ENCODE measurements at regions not wholly inside any gene's neighbourhood (a gene's known extent, or its start where the extent isn't known, plus 50 kb on each side); places are given as distances from the start of the nearest gene placed in this dataset.

- Histone ChIP-seq H3K27me3 (ENCODE audit: control insufficient read depth, insufficient read depth, low read length, poor library complexity, severe bottlenecking) (no peaks in the 10 kb centered on the region), H3K4me1 (ENCODE audit: control insufficient read depth, insufficient read depth, low read length) (no peaks in the 10 kb centered on the region), H3K27ac (ENCODE audit: insufficient read depth, low read depth, low read length, poor library complexity, severe bottlenecking) (no peak overlapping the region), H3K4me3 (ENCODE audit: insufficient read depth, low read depth, low read length) (no peak overlapping the region), H3K9me3 (ENCODE audit: control insufficient read depth, low read length) (no peaks in the 10 kb centered on the region), H3K36me3 (ENCODE audit: control insufficient read depth, insufficient read depth, low read length) (no peaks in the 10 kb centered on the region)
- 91 to 93% methylated on average over 13 of the region's 13 CpGs for WGBS, 2 experiments
Observed at GRCh38 chr2:4964001-4964540, 728.1 kb upstream of the SOX11 start.

- no peak overlapping the region for H3K27ac ChIP-seq (ENCODE audit: insufficient read depth, low read depth, low read length, poor library complexity, severe bottlenecking)
Observed at GRCh38 chr2:4964579-4964978, 727.6 kb upstream of the SOX11 start.

GRCh38 chr2:4965556-4966320, 726.4 kb upstream of the SOX11 start:
- WGBS, 2 experiments = 95 to 96% methylated on average over 4 to 5 of the region's 6 CpGs
- Histone ChIP-seq H3K27ac (ENCODE audit: insufficient read depth, low read depth, low read length, poor library complexity, severe bottlenecking) (no peak overlapping the region), H3K4me3 (ENCODE audit: insufficient read depth, low read depth, low read length) (no peak overlapping the region)

More at GRCh38 chr2:4964579-4964978, 727.6 kb upstream of the SOX11 start:
- H3K36me3 ChIP-seq (ENCODE audit: control insufficient read depth, insufficient read depth, low read length) = no peaks in the 10 kb centered on the region
- no peaks in the 10 kb centered on the region for H3K4me1 ChIP-seq (ENCODE audit: control insufficient read depth, insufficient read depth, low read length)
- H3K27me3 ChIP-seq (ENCODE audit: control insufficient read depth, insufficient read depth, low read length, poor library complexity, severe bottlenecking) = no peaks in the 10 kb centered on the region
- H3K9me3 ChIP-seq (ENCODE audit: control insufficient read depth, low read length) = no peaks in the 10 kb centered on the region
- whole genome bisulfite sequencing, 2 experiments = 88 to 90% methylated on average over 16 of the region's 16 CpGs
- H3K4me3 ChIP-seq (ENCODE audit: insufficient read depth, low read depth, low read length) = no peak overlapping the region

GRCh38 chr2:4967206-4967605, 725.0 kb upstream of the SOX11 start:
- Histone ChIP-seq H3K4me1 (ENCODE audit: control insufficient read depth, insufficient read depth, low read length) (no peaks in the 10 kb centered on the region), H3K27me3 (ENCODE audit: control insufficient read depth, insufficient read depth, low read length, poor library complexity, severe bottlenecking) (no peaks in the 10 kb centered on the region), H3K27ac (ENCODE audit: insufficient read depth, low read depth, low read length, poor library complexity, severe bottlenecking) (no peak overlapping the region), H3K36me3 (ENCODE audit: control insufficient read depth, insufficient read depth, low read length) (no peaks in the 10 kb centered on the region), H3K4me3 (ENCODE audit: insufficient read depth, low read depth, low read length) (no peak overlapping the region), H3K9me3 (ENCODE audit: control insufficient read depth, low read length) (no peaks in the 10 kb centered on the region)
- 90 to 94% methylated on average over 2 of the region's 2 CpGs for WGBS, 2 experiments

More at GRCh38 chr2:4965556-4966320, 726.4 kb upstream of the SOX11 start:
- Histone ChIP-seq H3K4me1 (ENCODE audit: control insufficient read depth, insufficient read depth, low read length) (no peaks in the 10 kb centered on the region), H3K36me3 (ENCODE audit: control insufficient read depth, insufficient read depth, low read length) (no peaks in the 10 kb centered on the region), H3K9me3 (ENCODE audit: control insufficient read depth, low read length) (no peaks in the 10 kb centered on the region), H3K27me3 (ENCODE audit: control insufficient read depth, insufficient read depth, low read length, poor library complexity, severe bottlenecking) (no peaks in the 10 kb centered on the region)

GRCh38 chr2:4972472-4972871, 719.7 kb upstream of the SOX11 start:
- H3K4me1 ChIP-seq (ENCODE audit: control insufficient read depth, insufficient read depth, low read length) = no peaks in the 10 kb centered on the region
- no peak overlapping the region for H3K27ac ChIP-seq (ENCODE audit: insufficient read depth, low read depth, low read length, poor library complexity, severe bottlenecking)
- H3K4me3 ChIP-seq (ENCODE audit: insufficient read depth, low read depth, low read length) = no peak overlapping the region
- no peaks in the 10 kb centered on the region for H3K27me3 ChIP-seq (ENCODE audit: control insufficient read depth, insufficient read depth, low read length, poor library complexity, severe bottlenecking)
- WGBS, 2 experiments = 94 to 97% methylated on average over 5 of the region's 5 CpGs
- H3K36me3 ChIP-seq (ENCODE audit: control insufficient read depth, insufficient read depth, low read length) = no peaks in the 10 kb centered on the region
- no peaks in the 10 kb centered on the region for H3K9me3 ChIP-seq (ENCODE audit: control insufficient read depth, low read length)

- no peak overlapping the region for H3K4me3 ChIP-seq (ENCODE audit: insufficient read depth, low read depth, low read length)
- no peaks in the 10 kb centered on the region for H3K36me3 ChIP-seq (ENCODE audit: control insufficient read depth, insufficient read depth, low read length)
- no peaks in the 10 kb centered on the region for H3K27me3 ChIP-seq (ENCODE audit: control insufficient read depth, insufficient read depth, low read length, poor library complexity, severe bottlenecking)
- H3K27ac ChIP-seq (ENCODE audit: insufficient read depth, low read depth, low read length, poor library complexity, severe bottlenecking) = no peak overlapping the region
- no peaks in the 10 kb centered on the region for H3K4me1 ChIP-seq (ENCODE audit: control insufficient read depth, insufficient read depth, low read length)
- no peaks in the 10 kb centered on the region for H3K9me3 ChIP-seq (ENCODE audit: control insufficient read depth, low read length)
Observed at GRCh38 chr2:4973354-4973753, 718.8 kb upstream of the SOX11 start.

- Histone ChIP-seq H3K27ac (ENCODE audit: insufficient read depth, low read depth, low read length, poor library complexity, severe bottlenecking) (no peak overlapping the region), H3K27me3 (ENCODE audit: control insufficient read depth, insufficient read depth, low read length, poor library complexity, severe bottlenecking) (no peaks in the 10 kb centered on the region), H3K4me1 (ENCODE audit: control insufficient read depth, insufficient read depth, low read length) (peaks cover under 1% of the 10 kb centered on the region), H3K36me3 (ENCODE audit: control insufficient read depth, insufficient read depth, low read length) (no peaks in the 10 kb centered on the region), H3K9me3 (ENCODE audit: control insufficient read depth, low read length) (no peaks in the 10 kb centered on the region), H3K4me3 (ENCODE audit: insufficient read depth, low read depth, low read length) (no peak overlapping the region)
- WGBS, 2 experiments = 79 to 87% methylated on average over 2 of the region's 2 CpGs
Observed at GRCh38 chr2:4973973-4974372, 718.2 kb upstream of the SOX11 start.

GRCh38 chr2:4976407-4976806, 715.8 kb upstream of the SOX11 start:
- Histone ChIP-seq H3K4me3 (ENCODE audit: insufficient read depth, low read depth, low read length) (no peak overlapping the region), H3K27me3 (ENCODE audit: control insufficient read depth, insufficient read depth, low read length, poor library complexity, severe bottlenecking) (no peaks in the 10 kb centered on the region), H3K27ac (ENCODE audit: insufficient read depth, low read depth, low read length, poor library complexity, severe bottlenecking) (no peak overlapping the region), H3K4me1 (ENCODE audit: control insufficient read depth, insufficient read depth, low read length) (peaks cover 16% of the 10 kb centered on the region), H3K36me3 (ENCODE audit: control insufficient read depth, insufficient read depth, low read length) (no peaks in the 10 kb centered on the region), H3K9me3 (ENCODE audit: control insufficient read depth, low read length) (no peaks in the 10 kb centered on the region)
- WGBS, 2 experiments = 87 to 88% methylated on average over 5 to 6 of the region's 7 CpGs

- H3K9me3 ChIP-seq (ENCODE audit: control insufficient read depth, low read length) = no peaks in the 10 kb centered on the region
- no peaks in the 10 kb centered on the region for H3K36me3 ChIP-seq (ENCODE audit: control insufficient read depth, insufficient read depth, low read length)
- no peak overlapping the region for H3K27ac ChIP-seq (ENCODE audit: insufficient read depth, low read depth, low read length, poor library complexity, severe bottlenecking)
- H3K27me3 ChIP-seq (ENCODE audit: control insufficient read depth, insufficient read depth, low read length, poor library complexity, severe bottlenecking) = no peaks in the 10 kb centered on the region
- H3K4me1 ChIP-seq (ENCODE audit: control insufficient read depth, insufficient read depth, low read length) = peaks cover 16% of the 10 kb centered on the region
- no peak overlapping the region for H3K4me3 ChIP-seq (ENCODE audit: insufficient read depth, low read depth, low read length)
- 63 to 65% methylated on average over 11 of the region's 11 CpGs for WGBS, 2 experiments
Observed at GRCh38 chr2:4979111-4979510, 713.1 kb upstream of the SOX11 start.

- 78 to 85% methylated on average over 5 of the region's 5 CpGs for WGBS, 2 experiments
Observed at GRCh38 chr2:4980995-4981394, 711.2 kb upstream of the SOX11 start.

More at GRCh38 chr2:4980995-4981394, 711.2 kb upstream of the SOX11 start:
- H3K27me3 ChIP-seq (ENCODE audit: control insufficient read depth, insufficient read depth, low read length, poor library complexity, severe bottlenecking) = no peaks in the 10 kb centered on the region
- no peak overlapping the region for H3K27ac ChIP-seq (ENCODE audit: insufficient read depth, low read depth, low read length, poor library complexity, severe bottlenecking)
- peaks cover 16% of the 10 kb centered on the region for H3K4me1 ChIP-seq (ENCODE audit: control insufficient read depth, insufficient read depth, low read length)
- H3K36me3 ChIP-seq (ENCODE audit: control insufficient read depth, insufficient read depth, low read length) = no peaks in the 10 kb centered on the region
- H3K4me3 ChIP-seq (ENCODE audit: insufficient read depth, low read depth, low read length) = no peak overlapping the region
- H3K9me3 ChIP-seq (ENCODE audit: control insufficient read depth, low read length) = no peaks in the 10 kb centered on the region

Measured in ectodermal cell (in vitro differentiated cells).